ENCODE measurements at regions not wholly inside any gene's neighbourhood (a gene's known extent, or its start where the extent isn't known, plus 50 kb on each side); places are given as distances from the start of the nearest gene placed in this dataset.
"Not testable (repeated sequence)": the region's sequence is repeated elsewhere in the genome, so short reads cannot be mapped to it uniquely, and the experiment has no call there.

DNA sequence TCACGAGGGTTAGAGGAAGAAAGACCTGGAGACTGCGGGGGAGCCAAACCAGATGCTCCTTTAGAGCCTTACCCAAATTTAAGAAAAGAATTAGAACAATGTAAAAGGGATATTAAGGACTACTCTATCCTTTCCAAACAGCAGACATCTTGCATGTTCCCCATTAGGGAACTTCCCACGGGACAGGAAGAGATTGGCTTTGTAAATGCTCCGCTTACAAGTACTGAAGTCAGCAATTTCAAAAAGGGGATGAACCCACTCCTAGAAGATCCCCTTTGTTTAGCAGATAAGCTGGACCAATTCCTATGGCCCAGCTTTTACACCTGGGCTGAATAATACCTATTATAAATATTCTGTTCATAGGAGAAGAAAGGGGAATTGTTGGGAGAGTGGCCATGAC is 74.2 kb downstream of the APOBEC1 start:
- DNase-seq, result no peak

DNA sequence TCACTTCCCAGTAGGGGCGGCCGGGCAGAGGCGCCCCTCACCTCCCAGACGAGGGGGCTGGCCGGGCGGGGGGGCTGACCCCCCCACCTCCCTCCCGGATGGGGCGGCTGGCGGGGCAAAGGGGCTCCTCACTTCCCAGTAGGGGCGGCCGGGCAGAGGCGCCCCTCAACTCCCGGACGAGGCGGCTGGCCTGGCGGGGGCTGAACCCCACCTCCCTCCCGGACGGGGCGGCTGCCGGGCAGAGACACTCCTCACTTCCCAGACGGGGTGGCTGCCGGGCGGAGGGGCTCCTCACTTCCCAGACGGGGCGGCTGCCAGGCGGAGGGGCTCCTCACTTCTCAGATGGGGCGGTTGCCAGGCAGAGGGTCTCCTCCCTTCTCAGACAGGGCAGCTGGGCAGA is 75.6 kb downstream of the APOBEC1 start:
- DNase-seq, result not testable (repeated sequence)

DNA sequence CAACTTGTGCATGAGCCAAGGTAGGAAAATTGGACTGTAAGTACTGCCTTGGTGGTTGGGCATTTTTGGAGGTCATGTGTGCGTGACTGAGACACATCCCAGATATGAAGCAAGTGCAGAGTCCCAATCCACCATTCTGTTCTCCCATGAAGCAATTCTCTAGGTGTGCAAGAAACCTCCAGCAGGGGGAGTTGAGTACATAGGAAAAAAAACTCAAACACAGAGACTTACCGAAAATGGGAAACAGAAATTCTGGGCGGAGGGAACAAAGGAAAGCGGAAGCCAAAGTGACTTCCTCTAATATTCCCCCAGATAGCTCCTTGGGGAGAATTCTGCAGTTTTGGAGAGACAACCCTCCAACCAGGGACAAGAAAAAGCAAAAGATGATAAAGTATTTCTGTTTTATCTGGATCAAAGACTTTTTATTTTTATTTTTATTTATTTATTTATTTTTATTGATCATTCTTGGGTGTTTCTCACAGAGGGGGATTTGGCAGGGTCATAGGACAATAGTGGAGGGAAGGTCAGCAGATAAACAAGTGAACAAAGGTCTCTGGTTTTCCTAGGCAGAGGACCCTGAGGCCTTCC is 76.9 kb downstream of the APOBEC1 start:
- DNase-seq, result peak; percentile 37

DNA sequence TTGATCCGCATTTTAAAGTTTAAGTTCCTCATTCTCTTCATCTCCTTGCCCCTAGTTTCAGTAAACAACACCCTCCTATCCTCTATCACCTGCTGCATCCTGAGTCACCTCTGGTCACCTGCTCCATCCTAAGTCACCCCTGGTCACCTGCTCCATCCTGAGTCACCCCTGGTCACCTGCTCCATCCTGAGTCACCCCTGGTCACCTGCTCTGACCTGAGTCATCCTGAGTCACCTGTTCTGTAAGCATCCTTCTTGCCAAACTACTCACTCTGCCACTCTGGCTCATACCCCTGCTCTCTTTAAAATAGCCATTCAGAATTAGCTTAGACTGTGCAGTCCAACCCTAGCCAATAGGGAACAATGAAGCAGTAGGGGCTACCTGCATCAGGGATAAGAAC is 80.6 kb upstream of the CD163 start:
- not testable (repeated sequence) for DNase-seq

DNA sequence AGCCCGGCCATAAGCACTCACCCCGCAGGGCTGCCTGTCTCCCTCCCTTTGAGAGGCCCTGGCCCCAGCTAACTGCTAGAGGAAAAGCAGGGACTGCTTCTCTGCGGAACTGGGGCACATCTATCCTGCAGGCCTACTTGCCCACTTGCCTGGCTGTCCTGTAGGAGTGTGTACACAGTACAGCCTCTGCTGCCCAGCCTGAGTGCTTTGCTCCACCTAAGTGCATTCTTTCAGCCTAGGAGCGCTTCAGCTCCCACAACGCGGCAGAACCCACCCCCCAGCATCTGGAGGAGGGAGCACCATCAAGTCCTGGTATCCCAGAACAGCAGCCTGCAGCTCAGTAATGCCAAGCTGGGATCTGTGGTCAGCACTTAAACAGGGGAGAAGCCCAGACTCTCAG is 79.9 kb upstream of the CD163 start:
- DNase-seq, result no peak

DNA sequence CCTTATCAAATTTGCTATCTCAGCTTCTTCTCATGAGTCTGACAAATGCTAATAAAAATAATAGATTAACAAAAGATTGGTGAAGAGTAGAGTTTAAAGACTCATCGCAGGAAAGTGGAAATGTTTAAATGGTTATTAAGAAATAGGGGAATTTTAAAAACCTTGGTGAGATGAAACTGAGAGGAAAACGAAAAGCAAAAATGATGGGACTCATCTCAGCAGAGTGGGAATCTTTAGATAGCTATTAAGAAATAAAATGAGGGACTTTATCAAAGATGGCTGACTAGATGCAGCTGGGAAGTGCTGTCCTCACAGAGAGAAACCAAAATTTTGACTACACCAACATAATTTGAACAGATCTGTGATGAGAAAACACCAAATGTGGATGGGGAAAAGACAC is 79.2 kb upstream of the CD163 start:
- no peak for DNase-seq

DNA sequence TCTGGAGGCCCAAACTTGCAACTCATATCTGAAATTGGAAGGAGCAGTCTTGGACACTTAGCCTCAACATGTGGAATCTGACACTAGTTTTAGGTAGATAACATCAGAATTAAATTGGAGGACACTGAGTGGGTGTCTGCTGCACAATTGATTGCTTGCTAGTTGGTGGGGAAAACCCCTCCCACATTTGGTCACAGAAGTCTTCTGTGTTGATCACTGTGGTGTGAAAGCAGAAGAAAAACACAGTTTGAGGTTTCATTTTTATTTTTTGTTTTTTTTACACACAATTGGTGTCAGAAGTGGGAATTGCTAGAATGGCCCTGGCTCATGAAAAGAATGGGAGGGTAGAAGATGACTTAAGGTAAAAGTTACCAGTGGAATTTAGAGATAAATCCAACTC is 78.0 kb upstream of the CD163 start:
- DNase-seq, result no peak

DNA sequence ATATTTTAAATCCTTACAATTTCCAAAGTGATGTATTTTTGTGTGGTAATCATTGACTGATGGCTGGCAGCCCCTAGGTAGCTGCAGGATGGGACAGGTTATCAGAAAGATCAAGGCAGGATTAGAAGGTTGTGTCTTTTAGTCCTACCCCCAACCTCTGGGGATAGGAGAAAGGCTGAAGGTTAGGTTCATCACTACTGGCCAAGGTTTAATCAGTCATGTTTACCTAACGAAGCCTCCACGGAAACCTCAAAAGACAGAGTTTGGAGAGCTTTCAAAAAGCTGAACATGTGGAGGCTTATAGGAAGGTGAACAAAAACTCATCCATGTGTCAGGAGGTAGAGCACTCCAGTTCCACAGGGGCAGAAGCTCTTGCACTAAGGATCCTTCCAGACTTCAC is 77.5 kb upstream of the CD163 start:
- DNase-seq, result no peak

DNA sequence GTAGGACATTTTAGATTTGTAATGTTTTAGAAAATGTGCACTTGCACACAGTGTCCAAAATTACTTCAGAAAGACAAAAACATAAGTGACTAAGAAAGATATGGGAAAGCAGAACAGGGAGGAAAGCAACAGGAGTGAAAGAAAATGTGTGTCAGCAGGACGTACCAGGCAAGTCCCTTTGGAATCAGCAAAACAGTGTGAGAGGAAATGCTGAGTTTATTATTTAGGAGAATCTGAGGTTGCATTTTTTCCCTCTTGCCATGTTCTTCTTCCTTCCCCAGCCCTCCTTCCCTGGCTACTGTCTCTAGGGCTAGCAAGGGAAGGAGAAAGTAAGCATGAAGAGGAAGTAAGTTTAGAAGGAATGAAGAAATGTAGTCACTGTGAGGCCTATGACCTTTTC is 67.7 kb upstream of the CD163 start:
- DNase-seq, result peak; percentile 17

DNA sequence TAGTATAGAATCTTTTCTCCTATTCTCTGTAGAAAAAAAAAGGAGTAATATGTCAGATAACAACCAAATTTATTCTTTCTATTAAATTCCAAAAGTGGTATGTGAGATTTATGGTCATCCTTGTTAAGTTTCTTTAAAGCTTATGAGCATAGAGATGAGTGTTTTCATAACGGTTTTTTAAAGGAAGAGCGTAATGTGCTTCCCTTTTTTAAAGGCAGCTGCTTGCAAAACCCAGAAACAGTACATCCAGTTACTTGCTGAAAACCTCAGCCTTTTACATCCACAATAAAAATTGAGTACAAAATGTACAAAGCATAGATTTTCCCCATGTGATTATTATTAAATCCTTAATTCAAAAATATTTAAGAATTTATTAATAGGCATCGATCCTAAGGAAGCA is 53.6 kb upstream of the CD163 start:
- DNase-seq, result no peak

DNA sequence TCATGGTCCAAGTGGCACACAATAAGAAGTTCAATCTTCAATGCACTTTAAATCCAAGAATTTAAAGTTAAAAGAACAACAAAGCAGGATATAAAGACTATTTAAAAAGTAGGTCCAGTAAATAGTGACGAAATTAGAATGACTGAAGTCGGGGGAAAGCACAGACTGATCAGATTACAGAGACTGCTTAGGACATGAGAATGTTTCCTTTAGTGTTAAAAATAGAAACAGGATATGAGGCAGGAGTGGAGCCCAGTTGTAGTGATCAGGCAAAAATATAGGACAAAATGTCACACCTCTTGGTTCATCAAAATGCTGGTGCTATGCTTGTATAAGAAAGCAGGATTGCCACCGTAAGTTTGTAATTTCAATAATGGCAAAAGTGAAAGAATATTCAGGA is 52.2 kb upstream of the CD163 start:
- DNase-seq, result no peak

DNA sequence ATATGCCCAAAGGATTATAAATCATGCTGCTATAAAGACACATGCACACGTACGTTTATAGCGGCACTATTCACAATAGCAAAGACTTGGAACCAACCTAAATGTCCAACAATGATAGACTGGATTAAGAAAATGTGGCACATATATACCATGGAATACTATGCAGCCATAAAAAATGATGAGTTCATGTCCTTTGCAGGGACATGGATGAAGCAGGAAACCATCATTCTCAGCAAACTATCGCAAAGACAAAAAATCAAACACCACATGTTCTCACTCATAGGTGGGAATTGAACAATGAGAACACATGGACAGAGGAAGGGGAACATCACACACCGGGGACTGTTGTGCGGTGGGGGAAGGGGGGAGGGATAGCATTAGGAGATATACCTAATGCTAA is 51.3 kb upstream of the CD163 start:
- not testable (repeated sequence) for DNase-seq
